ENCODE measurements at regions not wholly inside any gene's neighbourhood (a gene's known extent, or its start where the extent isn't known, plus 50 kb on each side); places are given as distances from the start of the nearest gene placed in this dataset.

GRCh38 chr2:49598231-49598630, 443.9 kb upstream of the FSHR start:
- no peaks in the 10 kb centered on the region for H3K36me3 ChIP-seq (ENCODE audit: control insufficient read depth, insufficient read depth, low read length)
- no peak for TF ChIP-seq CTCF (IDR thresholded peaks at IDR 0.05; ENCODE audit: insufficient read depth, low read length, poor library complexity, severe bottlenecking)
- H3K4me3 ChIP-seq (ENCODE audit: low read depth, low read length) = no peak overlapping the region
- no peaks in the 10 kb centered on the region for H3K27me3 ChIP-seq (ENCODE audit: control insufficient read depth, insufficient read depth, low read length)
- no peak for DNase-seq (ENCODE audit: low read depth)

- no peak for DNase-seq (ENCODE audit: low read depth)
- no peak overlapping the region for H3K4me3 ChIP-seq (ENCODE audit: low read depth, low read length)
- H3K36me3 ChIP-seq (ENCODE audit: control insufficient read depth, insufficient read depth, low read length) = no peaks in the 10 kb centered on the region
- H3K27me3 ChIP-seq (ENCODE audit: control insufficient read depth, insufficient read depth, low read length) = no peaks in the 10 kb centered on the region
- no peak for TF ChIP-seq CTCF (IDR thresholded peaks at IDR 0.05; ENCODE audit: insufficient read depth, low read length, poor library complexity, severe bottlenecking)
Observed at GRCh38 chr2:49585921-49586320, 431.6 kb upstream of the FSHR start.

- TF ChIP-seq CTCF (IDR thresholded peaks at IDR 0.05; ENCODE audit: insufficient read depth, low read length, poor library complexity, severe bottlenecking) = no peak
- no peak for DNase-seq (ENCODE audit: low read depth)
- Histone ChIP-seq H3K27me3 (ENCODE audit: control insufficient read depth, insufficient read depth, low read length) (no peaks in the 10 kb centered on the region), H3K4me3 (ENCODE audit: low read depth, low read length) (no peak overlapping the region), H3K36me3 (ENCODE audit: control insufficient read depth, insufficient read depth, low read length) (no peaks in the 10 kb centered on the region)
Observed at GRCh38 chr2:49582946-49583345, 428.6 kb upstream of the FSHR start.

GRCh38 chr2:49577041-49577440, 422.7 kb upstream of the FSHR start:
- Histone ChIP-seq H3K27me3 (ENCODE audit: control insufficient read depth, insufficient read depth, low read length) (no peaks in the 10 kb centered on the region), H3K36me3 (ENCODE audit: control insufficient read depth, insufficient read depth, low read length) (no peaks in the 10 kb centered on the region), H3K4me3 (ENCODE audit: low read depth, low read length) (no peak overlapping the region)
- DNase-seq (ENCODE audit: low read depth) = no peak
- TF ChIP-seq CTCF (IDR thresholded peaks at IDR 0.05; ENCODE audit: insufficient read depth, low read length, poor library complexity, severe bottlenecking) = no peak

- TF ChIP-seq CTCF (IDR thresholded peaks at IDR 0.05; ENCODE audit: insufficient read depth, low read length, poor library complexity, severe bottlenecking) = no peak
- Histone ChIP-seq H3K4me3 (ENCODE audit: low read depth, low read length) (no peak overlapping the region), H3K36me3 (ENCODE audit: control insufficient read depth, insufficient read depth, low read length) (no peaks in the 10 kb centered on the region), H3K27me3 (ENCODE audit: control insufficient read depth, insufficient read depth, low read length) (no peaks in the 10 kb centered on the region)
- no peak for DNase-seq (ENCODE audit: low read depth)
Observed at GRCh38 chr2:49569176-49569575, 414.9 kb upstream of the FSHR start.

GRCh38 chr2:49567811-49568600, 413.7 kb upstream of the FSHR start:
- TF ChIP-seq CTCF (IDR thresholded peaks at IDR 0.05; ENCODE audit: insufficient read depth, low read length, poor library complexity, severe bottlenecking) = no peak
- Histone ChIP-seq H3K27me3 (ENCODE audit: control insufficient read depth, insufficient read depth, low read length) (no peaks in the 10 kb centered on the region), H3K4me3 (ENCODE audit: low read depth, low read length) (no peak overlapping the region), H3K36me3 (ENCODE audit: control insufficient read depth, insufficient read depth, low read length) (no peaks in the 10 kb centered on the region)
- no peak for DNase-seq (ENCODE audit: low read depth)

All from kidney epithelial cell (primary cell).